Loucy (cell line): ENCODE measurements at regions not wholly inside any gene's neighbourhood (a gene's known extent, or its start where the extent isn't known, plus 50 kb on each side); places are given as distances from the start of the nearest gene placed in this dataset.

Experiments
- H2AFZ ChIP-seq: fragments of 200-600 bp; sonication (generic); 2 replicates; pipeline ENCODE4 v1.6.0; 2016; ENCODE audit warnings: antibody characterized with exemption, mild to moderate bottlenecking, low read length, moderate library complexity
- H3F3A ChIP-seq: fragments of 200-600 bp; 2 replicates; pipeline ENCODE4 v1.6.0; 2016; ENCODE audit warnings: antibody characterized with exemption, low read depth, mild to moderate bottlenecking
- H3K27me3 ChIP-seq: fragments of 200-600 bp; sonication (generic); 2 replicates; pipeline ENCODE4 v1.6.1; 2014; ENCODE audit warnings: low read length, mild to moderate bottlenecking; ENCODE audit not compliant: insufficient read depth, poor library complexity, severe bottlenecking
- H3K36me3 ChIP-seq: fragments of 200-600 bp; sonication (generic); 2 replicates; pipeline ENCODE4 v1.6.1; 2016; ENCODE audit warnings: low read length; ENCODE audit not compliant: insufficient read depth
- H3K4me1 ChIP-seq: fragments of 200-600 bp; sonication (generic); 2 replicates; pipeline ENCODE4 v1.5.1; 2014; ENCODE audit warnings: low read length, mild to moderate bottlenecking; ENCODE audit not compliant: insufficient read depth, poor library complexity, severe bottlenecking
- H3K4me2 ChIP-seq: fragments of 200-600 bp; sonication (generic); 2 replicates; pipeline ENCODE4 v1.6.0; 2014; ENCODE audit warnings: antibody characterized with exemption, low read length, low read depth, mild to moderate bottlenecking; ENCODE audit not compliant: poor library complexity, severe bottlenecking
- H3K4me3 ChIP-seq: fragments of 200-600 bp; sonication (generic); 2 replicates; pipeline ENCODE4 v1.5.1; 2014; ENCODE audit warnings: low read length, mild to moderate bottlenecking, mixed read lengths; ENCODE audit not compliant: poor library complexity, severe bottlenecking
- H3K79me2 ChIP-seq: fragments of 200-600 bp; sonication (generic); 2 replicates; pipeline ENCODE4 v1.6.1; 2014; ENCODE audit warnings: low read length; ENCODE audit not compliant: insufficient read depth
- H3K9ac ChIP-seq: fragments of 200-600 bp; sonication (generic); 2 replicates; pipeline ENCODE4 v1.6.0; 2014; ENCODE audit warnings: mild to moderate bottlenecking, low read depth, low read length, moderate library complexity; ENCODE audit not compliant: poor library complexity, severe bottlenecking
- H3K9me2 ChIP-seq: fragments of 200-600 bp; sonication (generic); replicated peaks from 2 replicates; pipeline ENCODE4 v1.6.1; 2016; ENCODE audit warnings: low read depth, low read length, mixed read lengths
- H3K9me3 ChIP-seq: fragments of 200-600 bp; sonication (generic); 2 replicates; pipeline ENCODE4 v1.6.1; 2014; ENCODE audit warnings: mild to moderate bottlenecking, antibody characterized with exemption, low read length, low read depth; ENCODE audit not compliant: insufficient read depth
- H4K20me1 ChIP-seq: fragments of 200-600 bp; sonication (generic); 2 replicates; pipeline ENCODE4 v1.6.0; 2014; ENCODE audit warnings: antibody characterized with exemption, low read length, mild to moderate bottlenecking; ENCODE audit not compliant: insufficient read depth, poor library complexity, severe bottlenecking
- EZH2phosphoT487 ChIP-seq: fragments of 200-600 bp; IDR thresholded peaks from 2 replicates; pipeline ENCODE4 v1.6.1; 2018; ENCODE audit warnings: antibody characterized with exemption, mild to moderate bottlenecking, moderate library complexity, borderline replicate concordance
- TF ChIP-seq, protein P1 (sequence below): fragments of 200-600 bp; sonication (generic); conservative IDR thresholded peaks from 2 replicates; pipeline ENCODE4 v1.5.1; 2014; ENCODE audit warnings: mild to moderate bottlenecking, antibody characterized with exemption, low read length

DNA sequence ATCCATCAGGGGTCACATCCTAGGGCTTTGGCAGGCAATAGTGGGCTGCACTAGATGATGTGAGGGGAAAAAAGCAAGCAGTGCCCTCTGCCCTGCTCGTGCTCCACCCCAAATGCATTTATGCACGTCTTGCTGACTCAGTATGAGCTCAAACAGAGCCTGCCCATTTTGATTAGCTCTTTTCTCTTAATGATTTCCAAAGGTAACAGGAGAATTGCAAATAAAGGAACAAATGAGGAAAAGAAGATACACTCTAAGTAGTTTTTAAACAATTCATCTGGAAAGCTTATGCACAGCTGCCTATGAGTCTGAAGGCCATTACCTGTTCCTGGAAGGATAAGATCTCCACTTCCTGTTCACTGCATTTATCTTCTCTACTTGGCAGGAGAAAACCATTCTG, 364.2 kb downstream of the TMEM232 start:
- no peaks in the 10 kb centered on the region for H3K9me3 ChIP-seq
- H3K4me2 ChIP-seq = no peak overlapping the region
- no peaks in the 10 kb centered on the region for H3K27me3 ChIP-seq
- H3K36me3 ChIP-seq = no peaks in the 10 kb centered on the region
- H2AFZ ChIP-seq = no peak overlapping the region
- H3K9ac ChIP-seq = no peak overlapping the region
- H3K9me2 ChIP-seq = no peaks in the 10 kb centered on the region
- TF ChIP-seq, protein P1, sequence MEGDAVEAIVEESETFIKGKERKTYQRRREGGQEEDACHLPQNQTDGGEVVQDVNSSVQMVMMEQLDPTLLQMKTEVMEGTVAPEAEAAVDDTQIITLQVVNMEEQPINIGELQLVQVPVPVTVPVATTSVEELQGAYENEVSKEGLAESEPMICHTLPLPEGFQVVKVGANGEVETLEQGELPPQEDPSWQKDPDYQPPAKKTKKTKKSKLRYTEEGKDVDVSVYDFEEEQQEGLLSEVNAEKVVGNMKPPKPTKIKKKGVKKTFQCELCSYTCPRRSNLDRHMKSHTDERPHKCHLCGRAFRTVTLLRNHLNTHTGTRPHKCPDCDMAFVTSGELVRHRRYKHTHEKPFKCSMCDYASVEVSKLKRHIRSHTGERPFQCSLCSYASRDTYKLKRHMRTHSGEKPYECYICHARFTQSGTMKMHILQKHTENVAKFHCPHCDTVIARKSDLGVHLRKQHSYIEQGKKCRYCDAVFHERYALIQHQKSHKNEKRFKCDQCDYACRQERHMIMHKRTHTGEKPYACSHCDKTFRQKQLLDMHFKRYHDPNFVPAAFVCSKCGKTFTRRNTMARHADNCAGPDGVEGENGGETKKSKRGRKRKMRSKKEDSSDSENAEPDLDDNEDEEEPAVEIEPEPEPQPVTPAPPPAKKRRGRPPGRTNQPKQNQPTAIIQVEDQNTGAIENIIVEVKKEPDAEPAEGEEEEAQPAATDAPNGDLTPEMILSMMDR = no peak
- no peak for TF ChIP-seq EZH2phosphoT487
- H3K4me3 ChIP-seq = no peak overlapping the region
- no peaks in the 10 kb centered on the region for H3K79me2 ChIP-seq
- H4K20me1 ChIP-seq = no peaks in the 10 kb centered on the region
- H3K4me1 ChIP-seq = no peaks in the 10 kb centered on the region
- no peaks in the 10 kb centered on the region for H3F3A ChIP-seq

DNA sequence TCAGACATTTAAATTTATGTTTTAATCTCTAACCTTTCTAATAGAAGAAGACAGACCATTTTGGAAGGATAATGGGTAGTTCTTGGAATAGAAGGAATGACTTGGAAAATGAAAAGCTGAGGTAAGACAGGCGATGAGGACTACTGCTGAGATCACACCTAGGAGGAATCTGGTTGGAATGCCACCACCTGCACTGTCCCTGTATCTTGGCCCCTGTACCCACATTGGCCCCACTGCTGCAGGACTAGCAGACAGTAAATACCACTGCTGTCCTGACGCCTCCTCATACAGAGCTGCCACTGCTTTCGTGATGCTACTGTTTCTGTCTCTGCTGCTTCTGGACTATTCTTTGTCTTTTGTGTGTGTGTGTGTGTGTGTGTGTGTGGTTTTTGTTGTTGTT, 359.8 kb downstream of the TMEM232 start:
- H3K36me3 ChIP-seq = no peaks in the 10 kb centered on the region
- no peak overlapping the region for H3K4me3 ChIP-seq
- no peak overlapping the region for H3K4me2 ChIP-seq
- no peak overlapping the region for H2AFZ ChIP-seq
- no peak for TF ChIP-seq EZH2phosphoT487
- TF ChIP-seq, protein P1 = no peak
- H3K4me1 ChIP-seq = no peaks in the 10 kb centered on the region
- no peaks in the 10 kb centered on the region for H3F3A ChIP-seq
- no peaks in the 10 kb centered on the region for H3K9me3 ChIP-seq
- H3K9ac ChIP-seq = no peak overlapping the region
- H3K27me3 ChIP-seq = no peaks in the 10 kb centered on the region
- H3K79me2 ChIP-seq = no peaks in the 10 kb centered on the region
- no peaks in the 10 kb centered on the region for H4K20me1 ChIP-seq
- no peaks in the 10 kb centered on the region for H3K9me2 ChIP-seq
